ENCODE measurements at regions not wholly inside any gene's neighbourhood (a gene's known extent, or its start where the extent isn't known, plus 50 kb on each side); places are given as distances from the start of the nearest gene placed in this dataset.

DNA sequence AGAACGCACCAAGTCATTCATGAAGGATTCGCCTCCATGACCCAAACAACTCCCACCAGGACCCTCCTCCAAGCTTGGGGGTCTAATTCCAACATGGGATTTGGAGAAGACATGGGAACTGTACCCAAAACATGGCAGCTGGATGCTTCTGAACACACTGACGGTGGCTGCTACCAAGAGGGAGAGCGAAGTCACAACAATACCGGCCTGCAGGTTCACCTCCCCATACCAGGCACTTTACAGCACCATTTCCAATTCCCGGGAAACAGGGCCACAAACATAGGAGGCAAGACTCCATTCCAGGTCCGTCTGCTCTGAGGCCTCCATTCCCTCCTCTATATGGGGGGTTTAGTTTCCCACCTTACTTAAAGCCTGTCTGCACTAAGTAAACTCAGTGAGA, 75.8 kb downstream of the LINC01488 start:
- no peak overlapping the region for H3K27ac ChIP-seq
- TF ChIP-seq, protein P1, sequence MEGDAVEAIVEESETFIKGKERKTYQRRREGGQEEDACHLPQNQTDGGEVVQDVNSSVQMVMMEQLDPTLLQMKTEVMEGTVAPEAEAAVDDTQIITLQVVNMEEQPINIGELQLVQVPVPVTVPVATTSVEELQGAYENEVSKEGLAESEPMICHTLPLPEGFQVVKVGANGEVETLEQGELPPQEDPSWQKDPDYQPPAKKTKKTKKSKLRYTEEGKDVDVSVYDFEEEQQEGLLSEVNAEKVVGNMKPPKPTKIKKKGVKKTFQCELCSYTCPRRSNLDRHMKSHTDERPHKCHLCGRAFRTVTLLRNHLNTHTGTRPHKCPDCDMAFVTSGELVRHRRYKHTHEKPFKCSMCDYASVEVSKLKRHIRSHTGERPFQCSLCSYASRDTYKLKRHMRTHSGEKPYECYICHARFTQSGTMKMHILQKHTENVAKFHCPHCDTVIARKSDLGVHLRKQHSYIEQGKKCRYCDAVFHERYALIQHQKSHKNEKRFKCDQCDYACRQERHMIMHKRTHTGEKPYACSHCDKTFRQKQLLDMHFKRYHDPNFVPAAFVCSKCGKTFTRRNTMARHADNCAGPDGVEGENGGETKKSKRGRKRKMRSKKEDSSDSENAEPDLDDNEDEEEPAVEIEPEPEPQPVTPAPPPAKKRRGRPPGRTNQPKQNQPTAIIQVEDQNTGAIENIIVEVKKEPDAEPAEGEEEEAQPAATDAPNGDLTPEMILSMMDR (conservative IDR thresholded peaks at IDR 0.05): no peak

GRCh38 chr11:69558519-69558941, 77.1 kb downstream of the LINC01488 start:
- TF ChIP-seq, protein P1 (conservative IDR thresholded peaks at IDR 0.05): no peak

GRCh38 chr11:69559181-69559580, 77.7 kb downstream of the LINC01488 start:
- no peak overlapping the region for H3K27ac ChIP-seq
- TF ChIP-seq, protein P1 (conservative IDR thresholded peaks at IDR 0.05): no peak

More at GRCh38 chr11:69558519-69558941, 77.1 kb downstream of the LINC01488 start:
- no peak overlapping the region for H3K27ac ChIP-seq

- H3K27ac ChIP-seq: no peak overlapping the region
Observed at GRCh38 chr11:69560141-69560790, 78.8 kb downstream of the LINC01488 start.

GRCh38 chr11:69562302-69562701, 78.7 kb upstream of the CCND1 start:
- TF ChIP-seq, protein P1 (conservative IDR thresholded peaks at IDR 0.05): no peak
- H3K27ac ChIP-seq: no peak overlapping the region

More at GRCh38 chr11:69560141-69560790, 78.8 kb downstream of the LINC01488 start:
- TF ChIP-seq, protein P1 (conservative IDR thresholded peaks at IDR 0.05): no peak

DNA sequence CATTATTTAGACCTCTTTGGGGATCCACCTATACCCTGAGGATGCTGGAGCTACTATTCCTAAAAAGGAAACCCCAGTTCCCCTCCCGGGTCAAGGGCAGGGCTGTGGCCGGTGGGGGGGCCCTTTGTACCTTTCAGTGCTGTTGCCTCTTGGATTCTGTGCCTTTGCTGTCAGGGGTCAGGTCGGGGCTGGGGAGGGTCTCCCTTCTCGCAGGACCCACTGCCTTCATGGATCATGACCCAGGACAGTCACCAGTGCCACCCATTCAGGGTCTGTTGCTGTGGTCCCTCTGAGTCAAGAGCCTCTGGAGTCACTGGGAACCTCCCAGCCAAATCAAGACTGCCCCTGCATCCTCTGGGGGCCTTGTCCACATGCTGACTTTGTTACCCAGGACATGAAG, 78.1 kb upstream of the CCND1 start:
- TF ChIP-seq, protein P1 (conservative IDR thresholded peaks at IDR 0.05): no peak
- no peak overlapping the region for H3K27ac ChIP-seq

DNA sequence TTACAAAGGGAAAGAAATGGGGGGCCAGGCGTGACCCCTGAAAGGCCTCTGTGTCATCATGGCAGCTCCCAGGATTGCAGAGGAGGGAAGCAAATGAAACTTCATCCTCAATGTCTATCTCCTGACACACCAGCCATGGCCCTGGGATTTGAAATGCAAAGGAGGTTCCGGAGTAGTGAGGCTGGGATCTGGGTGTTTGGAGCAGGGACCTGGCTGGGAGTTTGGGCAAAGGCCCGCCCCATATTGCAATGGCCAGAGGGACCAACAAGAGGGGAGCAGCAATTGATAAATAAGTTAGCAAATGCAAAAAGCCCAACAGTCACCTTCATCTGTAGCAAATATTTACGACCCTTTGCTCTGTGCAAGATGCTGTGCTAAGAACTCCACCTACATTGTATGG, 77.7 kb upstream of the CCND1 start:
- TF ChIP-seq, protein P1 (conservative IDR thresholded peaks at IDR 0.05): no peak
- H3K27ac ChIP-seq: no peak overlapping the region
